SK-N-SH (cell line): ENCODE measurements at regions not wholly inside any gene's neighbourhood (a gene's known extent, or its start where the extent isn't known, plus 50 kb on each side); places are given as distances from the start of the nearest gene placed in this dataset.
A peak's percentile ranks its signal among the peaks of the same experiment; 100 is the strongest.

ENCODE experiments used
- CTCF ChIA-PET: fragments of 300-600, 350-600 bp; formaldehyde crosslinking; extraction: SDS; loops from one replicate; lab custom pipeline; 2021; lab: Yijun Ruan, JAX
- POLR2A ChIA-PET: fragments of 350-600 bp; sonication (Branson Sonifier 250); formaldehyde crosslinking; extraction: SDS; loops from one replicate; lab custom pipeline; 2020; ENCODE audit warnings: antibody characterized with exemption, inconsistent platforms; lab: Yijun Ruan, JAX
- DNase-seq: peaks from one replicate; pipeline ENCODE4 v3.0.0; 2012
- H2AFZ ChIP-seq: fragments of 200-600 bp; sonication (generic); 2 replicates; pipeline ENCODE4 v1.8.1; 2016; ENCODE audit warnings: antibody characterized with exemption, mild to moderate bottlenecking, low read depth
- H3F3A ChIP-seq: fragments of 200-600 bp; sonication (generic); replicated peaks from 2 replicates; pipeline ENCODE3; 2016; ENCODE audit warnings: antibody characterized with exemption, mild to moderate bottlenecking; ENCODE audit not compliant: insufficient read depth
- H3K27ac ChIP-seq, 2 experiments: fragments of 200-500 bp in 1 of 2; fragments of 200-600 bp in 1 of 2; sonication (Bioruptor generic) in 1 of 2; sonication (generic), shearing (Covaris generic) in 1 of 2; 2 replicates each; pipeline versions ENCODE4 v1.5.1 to v1.6.1; 2014 to 2016; ENCODE audit warnings: low read depth in 2 of 2, inconsistent platforms in 1 of 2, low read length in 1 of 2, mild to moderate bottlenecking in 1 of 2, mixed read lengths in 1 of 2
- H3K27me3 ChIP-seq: fragments of 200-600 bp; sonication (generic), shearing (Covaris generic); 2 replicates; pipeline ENCODE4 v1.6.1; 2016; ENCODE audit warnings: mixed run types; ENCODE audit not compliant: insufficient read depth
- H3K36me3 ChIP-seq, 2 experiments: fragments of 200-500 bp in 1 of 2; fragments of 200-600 bp in 1 of 2; sonication (Bioruptor generic) in 1 of 2; sonication (generic) in 1 of 2; replicated peaks in 1 of 2; 2 replicates each; pipeline versions ENCODE3 to v1.5.1; 2014 to 2016; ENCODE audit warnings: low read length in 1 of 2, mild to moderate bottlenecking in 1 of 2; ENCODE audit not compliant: insufficient read depth in 2 of 2, control insufficient read depth in 1 of 2
- H3K4me1 ChIP-seq, 2 experiments: fragments of 200-500 bp in 1 of 2; fragments of 200-600 bp in 1 of 2; sonication (Bioruptor generic) in 1 of 2; sonication (generic), shearing (Covaris generic) in 1 of 2; 2 replicates each; pipeline versions ENCODE4 v1.5.1 to v1.6.1; 2014 to 2016; ENCODE audit warnings: low read depth in 1 of 2, low read length in 1 of 2, mixed run types in 1 of 2; ENCODE audit not compliant: insufficient read depth in 2 of 2, control insufficient read depth in 1 of 2
- H3K4me2 ChIP-seq: fragments of 200-600 bp; sonication (generic), shearing (Covaris generic); 2 replicates; pipeline ENCODE4 v1.6.1; 2017; ENCODE audit warnings: mixed run types
- H3K4me3 ChIP-seq, 2 experiments: fragments of 200-500 bp in 1 of 2; fragments of 200-600 bp in 1 of 2; sonication (Bioruptor generic) in 1 of 2; sonication (generic), shearing (Covaris generic) in 1 of 2; 2 replicates each; pipeline versions ENCODE4 v1.5.1 to v1.8.1; 2014 to 2016; ENCODE audit warnings: low read depth in 2 of 2, inconsistent platforms in 1 of 2, low read length in 1 of 2, mild to moderate bottlenecking in 1 of 2, mixed read lengths in 1 of 2, moderate library complexity in 1 of 2
- H3K79me2 ChIP-seq: fragments of 200-600 bp; sonication (generic); 2 replicates; pipeline ENCODE4 v1.8.1; 2017; ENCODE audit warnings: mild to moderate bottlenecking; ENCODE audit not compliant: insufficient read depth
- H3K9ac ChIP-seq: fragments of 200-600 bp; sonication (generic); 2 replicates; pipeline ENCODE4 v1.6.1; 2017; ENCODE audit warnings: mixed run types
- H3K9me2 ChIP-seq: fragments of 200-600 bp; sonication (generic); 2 replicates; pipeline ENCODE4 v1.6.1; 2017; ENCODE audit warnings: mixed run types
- H3K9me3 ChIP-seq: fragments of 200-600 bp; sonication (generic); 2 replicates; pipeline ENCODE4 v1.6.1; 2017; ENCODE audit warnings: mixed run types, mild to moderate bottlenecking, moderate library complexity
- H4K20me1 ChIP-seq: fragments of 200-600 bp; sonication (generic); 2 replicates; pipeline ENCODE4 v1.6.1; 2017; ENCODE audit warnings: mild to moderate bottlenecking, mixed run types; ENCODE audit not compliant: insufficient read depth
- CHD2 ChIP-seq: fragments of 150-350 bp; IDR thresholded peaks from 2 replicates; pipeline ENCODE4 v1.6.1; 2018; ENCODE audit warnings: low read length; ENCODE audit not compliant: partially characterized antibody
- EP300 ChIP-seq, 2 experiments: IDR thresholded peaks; 2 replicates each; pipeline versions ENCODE4 v1.4.0 to v1.6.1; 2012; ENCODE audit warnings: borderline replicate concordance in 1 of 2, low read depth in 1 of 2, low read length in 1 of 2
- FOXJ3 ChIP-seq: sonication (generic); formaldehyde crosslinking; IDR thresholded peaks from 2 replicates; pipeline ENCODE4 v1.5.1; 2020; ENCODE audit warnings: mild to moderate bottlenecking, missing genetic modification reagents
- FOXM1 ChIP-seq: IDR thresholded peaks from 2 replicates; pipeline ENCODE4 v1.4.0; 2012; ENCODE audit warnings: low read depth, mild to moderate bottlenecking
- GATA2 ChIP-seq: sonication (generic); formaldehyde crosslinking; IDR thresholded peaks from 2 replicates; pipeline ENCODE4 v1.5.0; 2020; ENCODE audit warnings: mild to moderate bottlenecking, missing genetic modification reagents
- MAX ChIP-seq: IDR thresholded peaks from 2 replicates; pipeline ENCODE4 v1.4.0; 2012; ENCODE audit warnings: low read depth
- MEF2A ChIP-seq: IDR thresholded peaks from 2 replicates; pipeline ENCODE4 v1.4.0; 2012; ENCODE audit warnings: low read depth, borderline replicate concordance
- POLR2AphosphoS5 ChIP-seq: IDR thresholded peaks from 2 replicates; pipeline ENCODE4 v1.6.1; 2012; ENCODE audit warnings: low read depth, low read length
- RCOR1 ChIP-seq: fragments of 150-350 bp; IDR thresholded peaks from 2 replicates; pipeline ENCODE4 v1.6.1; 2017; ENCODE audit warnings: antibody characterized with exemption, low read length
- RXRA ChIP-seq: IDR thresholded peaks from 2 replicates; pipeline ENCODE4 v1.4.0; 2012; ENCODE audit warnings: low read depth, mild to moderate bottlenecking, borderline replicate concordance
- TCF12 ChIP-seq: IDR thresholded peaks from 2 replicates; pipeline ENCODE4 v1.4.0; 2012
- USF1 ChIP-seq: IDR thresholded peaks from 2 replicates; pipeline ENCODE4 v1.4.0; 2012; ENCODE audit warnings: low read depth, borderline replicate concordance
- YY1 ChIP-seq: IDR thresholded peaks from 2 replicates; pipeline ENCODE4 v1.4.0; 2012; ENCODE audit warnings: low read depth, mild to moderate bottlenecking
- ZBTB33 ChIP-seq: IDR thresholded peaks from 2 replicates; pipeline ENCODE4 v1.4.0; 2012; ENCODE audit warnings: low read depth, borderline replicate concordance
- WGBS: methylation state at CpG from one replicate; pipeline ENCODE4 v1.1.6; 2017; ENCODE audit warnings: low lambda C conversion rate; 5-methylcytosine and 5-hydroxymethylcytosine counted together
- TF ChIP-seq, protein P1 (sequence below): IDR thresholded peaks from 2 replicates; pipeline ENCODE4 v1.6.1; 2012; ENCODE audit warnings: mild to moderate bottlenecking, low read depth, low read length, moderate library complexity
- TF ChIP-seq, protein P2 (sequence below): fragments of 150-350 bp; IDR thresholded peaks from 2 replicates; pipeline ENCODE4 v1.6.1; 2017; ENCODE audit warnings: antibody characterized with exemption, low read length, low read depth, borderline replicate concordance

- Histone ChIP-seq H3K27ac (peak overlapping the region; percentile 60 to 72), H3F3A (peaks cover 41% of the 10 kb centered on the region), H3K79me2 (no peaks in the 10 kb centered on the region), H4K20me1 (no peaks in the 10 kb centered on the region), H3K4me2 (peak overlapping the region; percentile 59; the same call in 1 of the 2 replicates), H3K9me3 (no peaks in the 10 kb centered on the region), H2AFZ (peak overlapping the region; percentile 68; the same call in 1 of the 2 replicates), H3K36me3 (no peaks in the 10 kb centered on the region), H3K4me1 (peaks cover 27 to 57% of the 10 kb centered on the region in 2 experiments), H3K27me3 (no peaks in the 10 kb centered on the region), H3K4me3 (no peak overlapping the region; a peak in 1 of 4 replicates), H3K9me2 (no peaks in the 10 kb centered on the region), H3K9ac (peak overlapping the region; percentile 24; the same call in 1 of the 2 replicates)
- ChIA-PET CTCF (interaction anchor here (0.8 to 1.6 kb wide), 6 partner anchors 19 to 650 kb away, joined by 3 to 7 read pairs (median 4); no protein-coding TSS in a partner anchor), POLR2A (interaction anchor here (0.8 kb wide), 1 partner anchor 39 kb away, joined by 4 read pairs; no protein-coding TSS in a partner anchor)
- TF ChIP-seq TCF12 = peak; percentile 33; the same call in 1 of the 2 replicates
- TF ChIP-seq, protein P1, sequence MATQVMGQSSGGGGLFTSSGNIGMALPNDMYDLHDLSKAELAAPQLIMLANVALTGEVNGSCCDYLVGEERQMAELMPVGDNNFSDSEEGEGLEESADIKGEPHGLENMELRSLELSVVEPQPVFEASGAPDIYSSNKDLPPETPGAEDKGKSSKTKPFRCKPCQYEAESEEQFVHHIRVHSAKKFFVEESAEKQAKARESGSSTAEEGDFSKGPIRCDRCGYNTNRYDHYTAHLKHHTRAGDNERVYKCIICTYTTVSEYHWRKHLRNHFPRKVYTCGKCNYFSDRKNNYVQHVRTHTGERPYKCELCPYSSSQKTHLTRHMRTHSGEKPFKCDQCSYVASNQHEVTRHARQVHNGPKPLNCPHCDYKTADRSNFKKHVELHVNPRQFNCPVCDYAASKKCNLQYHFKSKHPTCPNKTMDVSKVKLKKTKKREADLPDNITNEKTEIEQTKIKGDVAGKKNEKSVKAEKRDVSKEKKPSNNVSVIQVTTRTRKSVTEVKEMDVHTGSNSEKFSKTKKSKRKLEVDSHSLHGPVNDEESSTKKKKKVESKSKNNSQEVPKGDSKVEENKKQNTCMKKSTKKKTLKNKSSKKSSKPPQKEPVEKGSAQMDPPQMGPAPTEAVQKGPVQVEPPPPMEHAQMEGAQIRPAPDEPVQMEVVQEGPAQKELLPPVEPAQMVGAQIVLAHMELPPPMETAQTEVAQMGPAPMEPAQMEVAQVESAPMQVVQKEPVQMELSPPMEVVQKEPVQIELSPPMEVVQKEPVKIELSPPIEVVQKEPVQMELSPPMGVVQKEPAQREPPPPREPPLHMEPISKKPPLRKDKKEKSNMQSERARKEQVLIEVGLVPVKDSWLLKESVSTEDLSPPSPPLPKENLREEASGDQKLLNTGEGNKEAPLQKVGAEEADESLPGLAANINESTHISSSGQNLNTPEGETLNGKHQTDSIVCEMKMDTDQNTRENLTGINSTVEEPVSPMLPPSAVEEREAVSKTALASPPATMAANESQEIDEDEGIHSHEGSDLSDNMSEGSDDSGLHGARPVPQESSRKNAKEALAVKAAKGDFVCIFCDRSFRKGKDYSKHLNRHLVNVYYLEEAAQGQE = no peak
- WGBS = 42% methylated on average over 8 of the region's 16 CpGs
- DNase-seq = no peak
These were observed 114.5 kb upstream of the NCOR2 start for GRCh38 chr12:124681779-124682391.

DNA sequence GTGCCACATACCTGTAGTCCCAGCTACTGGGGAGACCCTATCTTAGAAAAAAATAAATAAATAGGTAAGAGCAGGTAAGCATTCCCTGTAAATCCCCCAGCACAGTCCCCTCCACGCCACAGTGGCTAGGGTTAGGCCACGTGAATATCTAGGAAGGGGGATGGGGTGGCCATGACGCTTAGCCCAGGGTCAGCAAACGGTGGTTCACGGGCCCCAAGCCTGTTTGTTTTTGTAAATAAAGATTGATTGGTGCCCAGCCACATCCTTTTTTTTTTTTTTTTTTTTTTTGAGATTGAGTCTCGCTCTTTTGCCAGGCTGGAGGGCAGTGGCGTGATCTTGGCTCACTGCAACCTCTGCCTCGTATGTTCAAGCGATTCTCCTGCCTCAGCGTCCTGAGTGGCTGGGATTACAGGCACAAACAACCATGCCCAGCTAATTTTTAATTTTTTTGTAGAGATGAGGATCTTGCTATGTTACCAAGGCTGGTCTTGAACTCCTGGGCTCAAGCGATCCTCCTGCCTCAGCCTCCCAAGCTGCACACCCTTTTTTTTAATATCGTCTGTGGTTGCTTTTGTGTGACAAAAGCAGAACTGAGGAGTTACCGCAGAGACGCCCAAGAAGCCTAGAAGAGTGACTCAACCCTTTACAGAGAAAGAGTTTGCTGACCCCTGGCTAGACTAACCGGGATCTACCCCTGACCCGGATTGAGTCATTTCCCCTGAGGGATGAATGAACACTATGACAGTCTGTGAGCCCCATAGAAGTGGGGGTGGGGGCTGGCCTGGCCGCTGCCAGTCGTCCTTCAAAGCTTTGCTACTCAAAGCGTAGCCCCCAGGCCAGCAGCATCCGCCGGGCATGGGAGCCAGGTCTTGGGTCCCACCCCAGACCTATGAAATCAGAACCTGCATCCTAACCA lies 113.7 kb upstream of the NCOR2 start:
- Histone ChIP-seq H3F3A (peaks cover 38% of the 10 kb centered on the region), H3K27ac (peak overlapping the region; percentile 60 to 72), H3K9me2 (no peaks in the 10 kb centered on the region), H2AFZ (peak overlapping the region; percentile 68; the same call in 1 of the 2 replicates), H3K79me2 (no peaks in the 10 kb centered on the region), H3K36me3 (no peaks in the 10 kb centered on the region), H3K9me3 (no peaks in the 10 kb centered on the region), H4K20me1 (no peaks in the 10 kb centered on the region), H3K4me1 (peaks cover 28 to 55% of the 10 kb centered on the region in 2 experiments), H3K4me3 (no peak overlapping the region; a peak in 1 of 4 replicates), H3K9ac (peak overlapping the region; percentile 24; the same call in 1 of the 2 replicates), H3K4me2 (peak overlapping the region; percentile 59; the same call in 1 of the 2 replicates), H3K27me3 (no peaks in the 10 kb centered on the region)
- ChIA-PET CTCF (interaction anchor here (0.8 to 1.6 kb wide), 5 partner anchors 19 to 271 kb away, joined by 3 to 7 read pairs (median 4); no protein-coding TSS in a partner anchor), POLR2A (no interaction called here)
- WGBS = 59% methylated on average over 16 of the region's 21 CpGs
- DNase-seq = peak; percentile 64
- TF ChIP-seq USF1 (no peak), FOXM1 (no peak), MAX (no peak), YY1 (no peak), RXRA (no peak), MEF2A (no peak), RCOR1 (no peak), POLR2AphosphoS5 (peak; percentile 15; the same call in 1 of the 2 replicates), FOXJ3 (CRISPR knock-in tag) (no peak), EP300 (IDR thresholded peaks at IDR 0.05; ENCODE audit: borderline replicate concordance in 1 of 2, low read depth in 1 of 2, low read length in 1 of 2) (no peak), ZBTB33 (no peak), TCF12 (peak; percentile 61; the same call in 1 of the 2 replicates), CHD2 (no peak), GATA2 (CRISPR knock-in tag) (no peak)
- TF ChIP-seq, protein P2, sequence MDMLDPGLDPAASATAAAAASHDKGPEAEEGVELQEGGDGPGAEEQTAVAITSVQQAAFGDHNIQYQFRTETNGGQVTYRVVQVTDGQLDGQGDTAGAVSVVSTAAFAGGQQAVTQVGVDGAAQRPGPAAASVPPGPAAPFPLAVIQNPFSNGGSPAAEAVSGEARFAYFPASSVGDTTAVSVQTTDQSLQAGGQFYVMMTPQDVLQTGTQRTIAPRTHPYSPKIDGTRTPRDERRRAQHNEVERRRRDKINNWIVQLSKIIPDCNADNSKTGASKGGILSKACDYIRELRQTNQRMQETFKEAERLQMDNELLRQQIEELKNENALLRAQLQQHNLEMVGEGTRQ = no peak
